HG03066 (cell line): ENCODE measurements at regions not wholly inside any gene's neighbourhood (a gene's known extent, or its start where the extent isn't known, plus 50 kb on each side); places are given as distances from the start of the nearest gene placed in this dataset.

Experiments used
- ATAC-seq: cut with Tn5 transposase; IDR thresholded peaks from one replicate; pipeline ENCODE4 v1.9.1; 2021; ENCODE audit warnings: low read depth; ENCODE audit not compliant: unreplicated experiment

DNA sequence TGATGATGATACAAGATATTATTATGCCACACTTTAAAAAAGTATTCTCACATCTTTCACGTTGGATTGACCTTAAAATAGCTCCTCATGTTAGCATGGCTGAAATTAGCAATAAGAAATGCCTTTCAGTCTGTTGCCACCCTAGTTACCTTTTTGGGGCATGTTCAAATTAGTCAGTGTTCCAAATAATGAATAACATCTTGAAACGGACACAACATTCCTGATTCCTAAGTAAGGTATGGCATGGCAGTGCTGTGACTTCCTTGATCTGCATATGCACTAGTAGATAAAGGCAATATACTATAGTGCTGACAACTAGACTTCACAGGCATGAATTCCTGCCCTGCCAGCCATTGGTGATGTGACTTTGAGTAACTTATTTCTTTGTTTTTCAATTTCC lies 914.5 kb downstream of the METTL15 start:
- no peak for ATAC-seq

DNA sequence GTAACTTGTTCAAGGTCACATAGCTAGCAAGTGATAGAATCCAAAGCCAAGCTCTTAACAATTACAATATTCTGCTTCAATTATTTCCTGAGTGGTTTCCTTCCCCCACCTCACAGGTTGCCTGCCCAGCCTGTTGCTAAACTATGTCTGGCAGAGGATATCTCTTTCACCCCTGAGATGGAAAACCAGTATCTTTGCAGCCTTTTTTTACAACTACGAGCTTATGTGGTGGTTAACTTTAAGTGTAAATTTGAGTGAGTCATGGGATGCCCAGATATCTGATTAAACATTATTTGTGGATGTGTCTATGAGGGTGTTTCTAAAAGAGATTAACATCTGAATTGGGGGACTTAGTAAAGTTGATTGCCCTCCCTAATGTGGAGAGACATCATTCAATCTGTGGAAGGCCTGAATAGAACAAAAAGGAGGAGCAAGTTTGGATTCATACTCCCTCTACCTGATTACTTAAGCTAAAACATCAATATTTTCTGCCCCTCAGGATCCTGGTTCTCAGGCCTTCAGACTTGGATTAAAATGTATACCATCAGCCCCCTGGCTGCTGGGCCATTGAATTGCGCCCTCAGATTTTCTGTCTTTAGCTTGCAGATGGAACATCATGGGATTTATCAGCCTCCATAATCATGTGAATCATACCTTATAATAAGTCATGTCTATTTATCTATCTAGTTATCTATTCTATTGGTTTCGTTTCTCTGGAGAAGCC lies 911.9 kb downstream of the METTL15 start:
- no peak for ATAC-seq

DNA sequence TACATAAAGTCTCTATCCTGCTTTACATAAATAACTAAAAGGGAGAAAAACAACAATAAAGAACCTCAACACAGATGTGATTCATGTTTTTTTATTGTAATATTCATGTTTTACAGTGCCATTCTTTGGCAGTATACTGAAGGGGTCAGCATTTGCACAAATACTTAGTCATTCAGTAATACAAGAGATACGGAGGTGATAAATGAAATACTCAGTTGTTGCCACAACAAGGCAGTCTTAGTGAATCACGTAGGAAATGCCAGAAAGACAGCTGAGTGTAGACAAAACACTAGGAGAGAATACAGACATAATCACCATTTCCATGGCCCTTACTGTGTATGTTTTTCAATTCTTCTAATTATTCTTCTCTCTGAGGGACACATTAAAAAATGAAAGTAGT lies 910.4 kb downstream of the METTL15 start:
- ATAC-seq: no peak

DNA sequence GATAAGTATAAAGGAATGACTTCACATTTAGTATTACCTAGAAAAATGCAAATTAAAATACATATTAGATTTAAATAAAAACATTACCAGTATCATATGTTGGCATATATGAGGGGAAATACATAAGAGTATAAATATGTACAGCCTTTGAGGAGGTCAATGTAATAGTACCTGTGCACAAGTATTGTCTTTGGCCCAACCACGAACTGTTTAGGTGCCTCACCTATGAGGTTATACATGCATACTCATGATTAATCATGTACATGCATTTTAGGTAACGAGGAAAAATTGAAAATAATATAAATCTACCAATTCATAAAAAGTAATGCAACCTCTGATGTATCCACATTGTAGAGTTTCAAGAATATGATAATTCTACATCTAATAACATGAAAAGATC lies 909.8 kb downstream of the METTL15 start:
- no peak for ATAC-seq

DNA sequence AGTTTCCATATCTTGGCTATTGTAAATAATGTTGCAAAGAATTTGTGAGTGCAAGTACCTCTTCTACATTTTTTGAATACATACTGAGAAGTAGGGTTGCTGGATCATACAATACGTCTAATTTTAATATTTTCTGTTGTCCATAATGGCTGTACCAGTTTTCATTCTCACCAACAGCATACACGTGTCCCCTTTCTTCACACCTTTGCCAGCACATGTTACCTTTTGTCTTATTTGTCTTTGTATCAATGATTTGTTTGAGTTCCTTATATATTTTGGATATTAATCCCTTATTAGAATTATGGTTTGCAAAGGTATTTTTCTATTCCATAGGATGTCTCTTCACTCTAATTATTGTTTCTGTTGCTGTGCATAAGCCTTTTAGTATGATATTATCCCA lies 904.3 kb downstream of the METTL15 start:
- ATAC-seq: no peak

DNA sequence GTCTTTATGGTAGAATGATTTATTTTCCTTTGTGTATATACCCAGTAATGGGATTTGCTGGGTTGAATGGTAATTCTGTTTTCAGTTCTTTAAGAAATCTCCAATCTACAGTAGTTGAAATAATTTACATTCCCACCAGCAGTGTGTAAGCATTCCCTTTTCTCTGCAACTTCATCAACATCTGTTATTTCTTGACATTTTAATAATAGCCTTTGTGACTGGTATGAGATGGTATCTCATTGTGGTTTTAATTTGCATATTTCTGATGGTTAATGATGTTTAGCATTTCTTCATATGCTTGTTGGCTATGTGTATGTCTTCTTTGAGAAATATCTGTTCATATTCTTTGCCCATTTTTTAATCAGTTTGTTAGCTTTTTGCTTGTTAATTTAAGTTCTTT lies 901.2 kb downstream of the METTL15 start:
- ATAC-seq: no peak

DNA sequence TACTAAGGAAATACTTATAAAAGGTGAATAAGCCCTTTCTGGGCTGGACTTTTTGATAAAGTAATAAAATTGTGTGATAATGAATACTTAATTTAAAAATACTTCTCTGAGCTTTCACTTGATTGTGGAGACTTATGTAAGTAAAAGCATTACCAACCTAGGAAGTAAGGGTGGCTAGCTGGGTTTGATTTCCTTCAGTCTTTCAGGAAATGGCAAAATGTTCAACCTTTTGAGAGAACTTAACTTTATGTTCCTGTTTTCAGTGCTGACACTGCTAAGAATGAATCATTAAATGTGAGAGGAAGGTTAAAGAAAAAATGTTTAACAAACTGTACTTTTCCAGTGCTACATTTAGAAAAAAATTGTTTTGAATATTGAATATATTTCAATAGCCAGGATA lies 900.3 kb downstream of the METTL15 start:
- ATAC-seq: no peak

DNA sequence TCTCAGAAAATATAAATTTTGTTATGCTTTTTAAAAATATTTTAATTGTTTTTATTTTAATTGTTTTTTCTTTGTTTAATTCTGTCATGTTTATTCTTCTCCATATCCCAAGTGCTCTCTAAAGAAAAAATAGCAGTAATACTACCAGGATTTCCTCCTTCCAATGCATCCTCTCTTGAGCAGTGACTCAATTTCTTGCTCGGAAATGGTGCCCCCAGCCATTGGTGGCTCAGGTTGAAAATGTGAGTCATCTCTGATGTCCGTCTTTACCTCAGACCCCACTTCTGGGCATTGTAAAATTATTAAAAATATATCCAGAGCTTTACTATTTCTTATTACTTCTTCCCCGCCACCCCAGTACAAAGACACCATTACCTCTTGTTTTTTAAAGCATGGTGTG lies 898.5 kb downstream of the METTL15 start:
- no peak for ATAC-seq

DNA sequence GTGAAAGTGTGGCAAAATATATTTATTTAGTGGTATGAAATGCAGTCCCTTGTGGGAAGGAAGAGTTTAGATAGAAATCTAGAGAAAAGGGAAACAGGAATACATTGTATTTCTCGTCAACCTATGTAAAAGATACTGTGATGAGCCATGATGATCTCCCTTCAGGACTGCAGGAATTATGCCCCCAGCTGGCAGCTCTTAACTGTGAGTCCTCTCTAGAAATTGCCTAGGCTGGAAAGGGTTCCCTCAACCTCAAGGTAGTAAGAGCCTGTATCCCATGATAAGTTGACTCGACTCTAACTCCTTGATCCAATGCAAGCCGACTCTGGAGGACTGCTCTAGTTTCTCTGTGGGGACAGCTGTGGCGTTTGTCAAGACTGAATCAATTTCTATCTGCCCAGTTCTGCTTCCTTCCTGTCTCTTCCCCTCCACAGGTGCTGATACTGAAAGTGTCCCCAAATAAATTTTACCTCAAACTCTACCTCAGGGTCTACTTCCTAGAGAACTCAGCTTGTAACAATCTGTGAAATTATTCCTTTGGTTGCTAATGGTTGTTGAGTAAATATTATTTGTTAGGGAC lies 897.3 kb downstream of the METTL15 start:
- no peak for ATAC-seq

DNA sequence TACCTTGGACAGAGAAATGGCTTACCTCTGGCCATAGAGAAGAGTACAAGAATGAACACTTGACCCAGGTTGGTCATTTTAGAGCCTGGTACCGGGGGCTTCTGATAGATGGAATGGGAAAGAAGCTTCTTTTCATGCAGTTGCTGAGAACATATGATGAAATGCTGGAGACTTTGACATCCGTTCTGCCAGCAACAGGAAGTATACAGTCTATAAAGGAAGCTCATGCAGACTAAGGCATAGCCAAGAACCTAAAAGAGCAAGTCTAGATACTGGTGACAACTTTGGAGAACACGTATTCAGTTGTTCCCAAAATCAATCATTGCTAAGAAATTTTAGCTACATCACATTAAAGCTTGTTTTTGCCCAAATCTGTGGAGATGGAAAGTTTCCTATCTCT lies 894.6 kb downstream of the METTL15 start:
- ATAC-seq: no peak

DNA sequence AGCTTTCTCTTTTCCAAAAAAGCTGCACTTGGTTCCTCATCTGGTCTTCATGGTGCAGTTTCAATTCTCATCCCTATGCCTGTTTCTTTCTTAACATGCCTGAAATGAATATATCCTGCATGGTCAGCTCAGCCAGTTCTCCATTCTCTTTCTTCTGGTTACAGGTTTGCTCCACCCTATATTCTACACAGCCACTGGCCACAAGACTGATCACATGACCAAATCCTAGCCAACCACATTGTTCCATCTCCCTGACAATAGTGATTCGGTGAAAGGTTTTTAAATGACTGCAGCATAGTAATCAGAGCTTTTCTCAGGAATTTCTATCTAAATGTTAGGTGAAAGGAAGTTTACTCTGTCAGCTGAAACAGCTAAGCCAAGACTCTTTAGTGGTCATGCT lies 891.4 kb downstream of the METTL15 start:
- ATAC-seq: no peak

DNA sequence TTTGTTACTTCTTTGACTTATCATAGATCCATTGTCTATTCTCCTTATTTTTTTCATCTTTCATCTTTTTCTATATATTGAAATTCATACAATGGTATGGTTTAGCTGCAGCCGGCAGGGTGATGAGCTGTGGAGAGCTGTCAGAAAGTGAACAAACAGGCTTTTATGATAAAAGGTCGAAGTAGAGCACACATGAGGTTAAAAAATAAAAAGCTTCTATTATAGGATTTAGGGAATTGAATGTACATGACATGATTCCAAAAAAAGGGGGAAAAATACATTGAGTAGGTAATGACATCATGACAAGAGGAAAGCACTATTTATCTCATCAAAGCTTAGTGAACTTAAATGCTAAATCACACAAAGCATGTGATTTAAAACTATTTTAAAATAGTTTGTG lies 884.8 kb downstream of the METTL15 start:
- no peak for ATAC-seq

DNA sequence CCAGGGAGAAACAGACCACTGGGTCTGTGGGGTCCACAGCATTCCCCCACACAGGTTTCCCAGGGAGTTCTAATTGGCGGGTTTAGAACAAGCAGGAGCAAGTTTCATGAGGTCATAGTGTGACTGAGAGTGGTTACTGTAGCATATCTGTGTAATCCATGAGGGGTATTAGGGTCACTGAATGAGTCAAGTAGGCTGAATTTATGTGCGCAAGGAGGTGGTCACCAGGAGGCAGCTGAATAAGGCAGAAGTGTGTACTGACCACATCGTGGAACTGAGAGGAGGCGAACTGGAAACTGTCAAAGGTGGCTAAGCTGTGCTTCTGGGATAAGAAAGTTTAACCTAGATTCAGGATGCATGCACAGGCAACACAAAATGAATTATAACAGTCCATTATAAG lies 876.0 kb downstream of the METTL15 start:
- ATAC-seq: no peak

DNA sequence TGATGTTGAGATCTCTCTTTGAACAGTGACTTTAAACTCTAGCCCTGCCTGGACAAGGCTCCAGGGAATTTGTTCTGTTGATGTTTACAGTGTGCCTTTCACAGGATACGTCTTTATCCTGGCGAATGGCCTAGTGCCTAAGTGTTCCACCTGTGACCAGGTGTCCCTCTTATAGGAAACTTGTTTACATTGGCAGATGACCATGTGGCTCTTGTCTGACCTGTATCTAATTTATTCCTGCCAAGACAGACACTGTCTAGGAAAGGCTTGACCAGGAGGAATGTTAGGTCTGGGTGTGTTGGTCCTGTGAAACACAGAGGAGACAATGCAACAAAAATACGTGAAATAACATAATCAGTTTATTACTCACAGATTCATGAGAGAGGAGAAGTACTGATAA lies 875.6 kb downstream of the METTL15 start:
- ATAC-seq: no peak

DNA sequence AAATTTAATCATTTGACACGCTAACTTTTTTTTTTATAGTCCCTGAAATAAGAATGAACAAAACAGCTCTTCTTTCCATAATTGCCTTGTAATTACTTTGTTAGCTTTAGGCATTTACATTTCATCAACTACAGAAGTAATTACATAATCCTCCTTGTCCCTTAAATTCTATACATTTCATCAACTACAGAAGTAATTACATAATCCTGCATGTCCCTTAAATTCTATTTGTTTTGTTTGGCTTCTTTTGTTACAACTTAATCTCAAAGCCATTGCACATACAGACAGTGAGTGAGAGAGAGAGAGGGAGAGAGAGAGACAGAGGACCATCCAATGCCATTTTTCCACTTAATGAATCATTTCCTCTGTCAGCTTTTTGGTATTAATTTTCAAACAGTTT lies 873.2 kb downstream of the METTL15 start:
- ATAC-seq: no peak

DNA sequence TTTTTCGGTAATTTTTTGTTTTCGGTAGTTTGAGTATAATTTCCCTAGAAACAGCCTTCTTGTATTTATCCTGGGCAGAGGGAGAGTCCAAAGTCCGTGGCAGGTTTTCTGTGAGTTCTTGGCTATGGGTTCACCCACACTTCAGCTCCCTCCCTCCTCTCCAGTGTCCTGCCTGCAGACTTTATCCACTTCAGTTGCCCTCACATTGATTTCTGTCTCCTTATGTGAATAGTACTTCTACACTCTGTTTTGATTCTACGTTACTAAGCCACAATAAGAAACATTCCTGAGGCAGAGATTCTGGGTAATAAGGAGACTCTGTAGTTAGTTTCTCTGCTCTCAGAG lies 868.6 kb downstream of the METTL15 start:
- no peak for ATAC-seq

DNA sequence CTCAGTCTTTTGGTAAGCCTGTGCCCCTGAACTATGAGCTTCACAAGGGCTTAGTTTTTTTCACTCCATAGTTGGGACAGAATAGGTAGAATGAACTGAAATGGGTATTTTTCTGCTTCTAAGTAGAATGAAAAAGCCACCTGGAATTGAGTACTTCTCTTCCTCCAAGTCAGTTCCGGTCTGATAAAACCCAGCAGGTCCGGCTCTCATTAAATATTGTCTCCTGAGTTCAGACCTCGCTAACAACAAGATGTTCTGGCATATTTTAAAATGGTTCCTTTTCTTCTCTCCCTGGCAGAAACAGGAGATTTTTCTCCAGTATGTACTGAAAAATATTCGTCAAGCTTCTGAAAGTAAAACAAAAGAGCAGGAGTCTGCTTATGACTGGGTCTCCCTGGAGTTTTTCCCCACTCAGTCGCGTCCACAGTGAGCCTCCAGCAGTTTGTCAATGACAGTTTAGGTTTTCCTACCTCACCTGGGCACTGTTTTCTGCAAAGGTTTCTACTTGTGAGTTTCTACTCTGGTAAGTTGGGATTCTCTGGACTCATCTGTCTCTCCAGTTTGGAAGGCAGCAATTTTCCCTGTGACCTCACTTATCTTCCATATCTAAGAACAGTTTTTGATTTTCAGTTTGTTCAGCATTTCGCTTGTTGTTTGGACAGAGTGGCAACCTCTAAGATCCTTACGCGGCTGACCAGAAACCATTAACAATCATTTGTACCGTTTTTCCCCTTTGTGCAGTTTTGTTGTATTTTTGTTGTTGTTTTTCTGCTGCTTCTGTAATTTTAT lies 868.0 kb downstream of the METTL15 start:
- no peak for ATAC-seq

DNA sequence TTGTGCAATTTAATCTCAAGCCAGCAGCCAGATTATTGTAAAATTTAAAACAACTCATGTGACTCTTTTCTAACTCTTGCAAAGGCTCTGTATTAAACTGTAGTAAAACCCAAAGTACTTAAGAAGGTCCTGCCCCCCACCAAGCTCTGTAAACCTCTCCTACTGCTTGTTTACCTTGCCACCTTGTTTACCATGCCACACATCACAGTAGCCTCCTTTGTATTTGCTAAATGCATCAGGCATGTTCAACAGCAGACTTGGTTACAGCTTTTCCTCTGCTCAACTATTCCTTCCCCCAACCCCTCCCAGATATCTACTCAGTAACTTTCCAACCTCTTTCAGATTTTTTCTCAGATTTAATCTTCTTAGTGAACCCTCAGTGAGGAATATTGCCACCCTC lies 861.6 kb downstream of the METTL15 start:
- ATAC-seq: no peak

DNA sequence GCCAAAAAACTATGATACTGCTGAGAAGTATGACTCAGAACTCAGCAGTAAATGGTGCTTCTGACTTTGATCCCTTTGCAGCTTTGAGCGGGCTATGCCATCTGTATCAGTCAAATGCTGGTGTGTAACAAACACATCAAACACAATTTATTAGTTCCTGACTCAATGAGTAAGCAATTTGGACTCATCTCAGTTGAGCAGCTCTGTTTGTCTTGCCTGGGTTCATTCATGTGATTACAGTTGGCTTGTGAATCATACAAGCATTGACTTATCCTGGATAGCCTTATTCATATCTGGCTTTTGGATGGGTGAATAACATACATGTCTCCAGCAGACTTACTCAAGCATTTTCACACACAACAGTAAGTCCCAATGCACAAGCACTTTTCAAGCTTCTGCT lies 858.8 kb downstream of the METTL15 start:
- no peak for ATAC-seq

DNA sequence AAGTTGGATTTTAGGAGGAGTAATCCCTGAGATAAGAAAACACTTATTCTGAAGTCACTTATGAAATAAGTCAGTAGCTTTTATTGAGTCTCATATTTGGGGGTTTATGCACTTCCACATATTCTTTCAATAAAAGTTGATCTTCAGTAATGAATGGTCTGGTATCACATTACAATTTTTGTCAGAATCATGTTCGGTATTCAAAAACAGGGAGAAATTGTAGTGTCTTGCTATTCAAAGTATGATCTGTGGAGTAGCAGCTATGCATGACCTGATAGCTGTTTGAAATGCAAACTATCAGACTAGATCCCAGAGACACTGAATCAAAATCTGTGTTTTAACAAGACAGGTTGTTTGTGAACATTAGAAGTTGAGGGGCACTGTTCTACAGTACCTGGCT lies 857.6 kb downstream of the METTL15 start:
- ATAC-seq: no peak

DNA sequence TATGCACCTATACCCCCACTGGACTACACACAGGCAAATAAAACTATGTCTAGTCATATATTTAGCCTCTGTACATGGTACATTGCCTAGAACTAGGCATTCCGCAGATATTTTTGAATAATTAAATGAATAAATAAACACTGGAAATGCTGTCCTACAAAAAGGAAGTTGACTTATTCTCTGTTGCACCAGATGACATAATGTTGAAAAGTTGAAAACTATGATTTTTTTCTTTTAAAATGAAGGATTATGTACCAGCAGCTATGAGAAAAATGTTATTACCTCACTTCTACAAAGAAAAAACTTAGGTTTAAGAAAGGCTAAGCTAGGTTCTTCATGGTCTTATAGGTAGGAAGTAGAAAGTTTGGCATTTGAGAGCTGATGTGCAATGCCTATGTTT lies 856.6 kb downstream of the METTL15 start:
- no peak for ATAC-seq

DNA sequence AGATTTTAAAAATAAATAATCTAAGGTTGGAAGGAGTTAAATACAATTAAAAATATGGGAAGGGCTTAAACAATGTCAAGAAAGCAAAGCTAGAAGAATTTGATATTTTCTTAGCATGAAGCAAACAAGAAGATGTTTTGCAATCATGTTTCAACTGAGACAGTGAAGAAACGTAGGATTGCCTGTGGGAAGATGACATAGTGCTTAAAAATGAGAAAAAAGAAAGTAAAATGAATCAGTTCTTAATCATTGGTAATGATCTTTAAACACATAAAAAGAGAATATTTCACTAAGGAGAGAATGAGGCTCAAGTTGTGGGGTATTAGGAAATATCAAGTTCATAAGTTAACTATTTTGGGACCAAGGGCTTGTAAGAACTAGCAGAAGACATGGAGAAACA lies 855.0 kb downstream of the METTL15 start:
- no peak for ATAC-seq
